ENCODE measurements at regions not wholly inside any gene's neighbourhood (a gene's known extent, or its start where the extent isn't known, plus 50 kb on each side); places are given as distances from the start of the nearest gene placed in this dataset.

- no peaks in the 10 kb centered on the region for H4K20me1 ChIP-seq (ENCODE audit: control insufficient read depth, extremely low read depth, insufficient read depth, low read length)
- H2AFZ ChIP-seq (ENCODE audit: low read length) = no peak overlapping the region
- H3K4me3 ChIP-seq (replicated peaks in 1 of 4; ENCODE audit: control extremely low read depth in 1 of 4, insufficient read depth in 1 of 4, low read depth in 3 of 4, low read length in 4 of 4) = no peak overlapping the region
- H3K9me3 ChIP-seq (ENCODE audit: control insufficient read depth, insufficient read depth, low read depth, low read length) = no peaks in the 10 kb centered on the region
- TF ChIP-seq EZH2 (IDR thresholded peaks at IDR 0.05; ENCODE audit: low read length, missing control alignments) = no peak
- TF ChIP-seq CTCF (conservative IDR thresholded peaks at IDR 0.05 in 1 of 2, IDR thresholded peaks at IDR 0.05 in 1 of 2; ENCODE audit: low read depth in 1 of 2, low read length in 2 of 2) = no peak
- H3K27me3 ChIP-seq (ENCODE audit: control insufficient read depth, insufficient read depth, low read length) = no peaks in the 10 kb centered on the region
- H3K79me2 ChIP-seq (ENCODE audit: control insufficient read depth, insufficient read depth, low read length) = no peaks in the 10 kb centered on the region
- DNase-seq (ENCODE audit: low read depth in 2 of 2) = no peak
- no peaks in the 10 kb centered on the region for H3K4me1 ChIP-seq (ENCODE audit: control insufficient read depth, extremely low read depth, insufficient read depth, low read length)
- H3K27ac ChIP-seq (ENCODE audit: insufficient read depth, low read length) = no peak overlapping the region
- no peaks in the 10 kb centered on the region for H3K36me3 ChIP-seq (ENCODE audit: control insufficient read depth, insufficient read depth, low read length)
- H3K9ac ChIP-seq (ENCODE audit: insufficient read depth, low read length) = no peak overlapping the region
- no peak overlapping the region for H3K4me2 ChIP-seq (ENCODE audit: extremely low read depth, insufficient read depth, low read length)
These were observed 134.8 kb downstream of the MFSD1 start for GRCh38 chr3:158936530-158937113.

DNA sequence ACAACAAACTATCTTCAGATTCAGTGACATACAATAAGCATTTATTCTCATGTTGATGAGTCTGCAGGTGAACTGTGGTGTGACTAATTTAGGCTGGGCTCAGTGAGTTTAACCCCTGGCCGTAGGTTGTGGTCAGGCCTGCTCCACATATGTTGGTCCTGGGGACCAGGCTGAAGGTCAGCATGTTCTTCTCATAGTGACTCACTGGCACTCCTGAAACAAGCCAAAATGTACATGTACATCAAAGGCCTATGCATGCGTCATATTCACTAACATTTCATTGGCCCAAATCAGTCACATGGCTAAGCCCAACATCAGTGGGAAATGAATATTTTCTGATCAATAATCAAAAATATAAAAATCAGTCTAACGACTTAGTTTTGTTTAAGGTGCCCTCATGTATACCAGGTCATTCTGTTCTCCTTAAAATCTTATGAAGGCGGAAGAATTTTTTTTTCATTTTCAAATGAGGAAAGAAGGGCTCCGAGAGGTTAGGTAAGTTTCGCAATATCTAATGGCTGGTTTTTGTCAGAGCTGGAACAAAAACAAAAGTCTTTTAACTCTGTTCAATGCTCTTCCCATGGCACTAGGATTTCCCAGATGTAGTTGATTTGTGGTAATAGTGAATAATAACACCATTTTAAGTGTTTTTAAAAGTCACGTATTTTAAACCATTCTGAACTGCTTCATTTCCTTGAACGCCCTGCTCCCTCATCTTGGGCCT lies 148.5 kb downstream of the MFSD1 start:
- no peaks in the 10 kb centered on the region for H3K27me3 ChIP-seq (ENCODE audit: control insufficient read depth, insufficient read depth, low read length)
- no peak overlapping the region for H2AFZ ChIP-seq (ENCODE audit: low read length)
- no peak overlapping the region for H3K4me2 ChIP-seq (ENCODE audit: extremely low read depth, insufficient read depth, low read length)
- no peak overlapping the region for H3K27ac ChIP-seq (ENCODE audit: insufficient read depth, low read length)
- TF ChIP-seq CTCF (conservative IDR thresholded peaks at IDR 0.05 in 1 of 2, IDR thresholded peaks at IDR 0.05 in 1 of 2; ENCODE audit: low read depth in 1 of 2, low read length in 2 of 2) = no peak
- no peak for TF ChIP-seq EZH2 (IDR thresholded peaks at IDR 0.05; ENCODE audit: low read length, missing control alignments)
- no peaks in the 10 kb centered on the region for H3K36me3 ChIP-seq (ENCODE audit: control insufficient read depth, insufficient read depth, low read length)
- no peaks in the 10 kb centered on the region for H3K9me3 ChIP-seq (ENCODE audit: control insufficient read depth, insufficient read depth, low read depth, low read length)
- H4K20me1 ChIP-seq (ENCODE audit: control insufficient read depth, extremely low read depth, insufficient read depth, low read length) = no peaks in the 10 kb centered on the region
- H3K4me1 ChIP-seq (ENCODE audit: control insufficient read depth, extremely low read depth, insufficient read depth, low read length) = no peaks in the 10 kb centered on the region
- no peak for DNase-seq (ENCODE audit: low read depth in 2 of 2)
- H3K9ac ChIP-seq (ENCODE audit: insufficient read depth, low read length) = no peak overlapping the region
- H3K79me2 ChIP-seq (ENCODE audit: control insufficient read depth, insufficient read depth, low read length) = no peaks in the 10 kb centered on the region
- H3K4me3 ChIP-seq (replicated peaks in 1 of 4; ENCODE audit: control extremely low read depth in 1 of 4, insufficient read depth in 1 of 4, low read depth in 3 of 4, low read length in 4 of 4) = no peak overlapping the region

GRCh38 chr3:158953131-158953530 lies 151.3 kb downstream of the MFSD1 start:
- no peaks in the 10 kb centered on the region for H4K20me1 ChIP-seq (ENCODE audit: control insufficient read depth, extremely low read depth, insufficient read depth, low read length)
- DNase-seq (ENCODE audit: low read depth in 2 of 2) = no peak
- H3K27ac ChIP-seq (ENCODE audit: insufficient read depth, low read length) = no peak overlapping the region
- H3K27me3 ChIP-seq (ENCODE audit: control insufficient read depth, insufficient read depth, low read length) = no peaks in the 10 kb centered on the region
- H3K79me2 ChIP-seq (ENCODE audit: control insufficient read depth, insufficient read depth, low read length) = no peaks in the 10 kb centered on the region
- no peaks in the 10 kb centered on the region for H3K36me3 ChIP-seq (ENCODE audit: control insufficient read depth, insufficient read depth, low read length)
- H3K9me3 ChIP-seq (ENCODE audit: control insufficient read depth, insufficient read depth, low read depth, low read length) = no peaks in the 10 kb centered on the region
- no peak overlapping the region for H3K4me3 ChIP-seq (replicated peaks in 1 of 4; ENCODE audit: control extremely low read depth in 1 of 4, insufficient read depth in 1 of 4, low read depth in 3 of 4, low read length in 4 of 4)
- H3K4me2 ChIP-seq (ENCODE audit: extremely low read depth, insufficient read depth, low read length) = no peak overlapping the region
- no peaks in the 10 kb centered on the region for H3K4me1 ChIP-seq (ENCODE audit: control insufficient read depth, extremely low read depth, insufficient read depth, low read length)
- no peak overlapping the region for H2AFZ ChIP-seq (ENCODE audit: low read length)
- TF ChIP-seq EZH2 (IDR thresholded peaks at IDR 0.05; ENCODE audit: low read length, missing control alignments) (no peak), CTCF (conservative IDR thresholded peaks at IDR 0.05 in 1 of 2, IDR thresholded peaks at IDR 0.05 in 1 of 2; ENCODE audit: low read depth in 1 of 2, low read length in 2 of 2) (no peak)
- no peak overlapping the region for H3K9ac ChIP-seq (ENCODE audit: insufficient read depth, low read length)
